Thyroid gland (tissue), 4 donors: ENCODE measurements at regions not wholly inside any gene's neighbourhood (a gene's known extent, or its start where the extent isn't known, plus 50 kb on each side); places are given as distances from the start of the nearest gene placed in this dataset.

Experiments used
- POLR2A ChIP-seq, 2 donors: fragments of 450-650 bp; IDR thresholded peaks; one replicate each; pipeline ENCODE4 v1.6.1; 2017; ENCODE audit warnings: antibody characterized with exemption in 2 of 2, mild to moderate bottlenecking in 2 of 2, moderate library complexity in 1 of 2
- TF ChIP-seq, protein P1 (sequence below), 6 experiments: fragments of 200-600 bp in 3 of 6; fragments of 450-650 bp in 3 of 6; sonication (generic) in 3 of 6; IDR thresholded peaks; one replicate each; pipeline ENCODE4 v1.5.1; 2016 to 2019; ENCODE audit warnings: antibody characterized with exemption in 6 of 6, mild to moderate bottlenecking in 2 of 6, inconsistent platforms in 1 of 6, moderate library complexity in 1 of 6

DNA sequence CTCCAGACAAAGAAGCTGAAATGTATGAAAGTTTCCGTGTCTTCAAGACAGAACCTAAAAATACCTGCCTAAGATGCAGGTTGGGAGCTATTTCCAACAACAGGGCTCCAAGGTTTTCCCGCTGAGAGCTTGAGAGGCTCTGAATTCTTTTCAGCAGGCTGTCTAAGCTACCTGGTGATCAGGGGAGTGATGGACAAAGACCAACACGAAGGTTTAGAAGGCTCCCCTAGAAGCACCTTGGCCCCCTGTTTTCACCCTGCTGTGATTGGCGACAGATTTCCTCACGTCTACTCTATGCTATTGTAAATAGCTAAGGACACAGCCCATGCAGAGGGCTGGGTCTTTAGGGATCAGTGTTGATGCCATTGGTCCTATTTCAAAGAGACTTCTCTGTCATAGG is 275.2 kb upstream of the SALL1 start:
- TF ChIP-seq, protein P1, sequence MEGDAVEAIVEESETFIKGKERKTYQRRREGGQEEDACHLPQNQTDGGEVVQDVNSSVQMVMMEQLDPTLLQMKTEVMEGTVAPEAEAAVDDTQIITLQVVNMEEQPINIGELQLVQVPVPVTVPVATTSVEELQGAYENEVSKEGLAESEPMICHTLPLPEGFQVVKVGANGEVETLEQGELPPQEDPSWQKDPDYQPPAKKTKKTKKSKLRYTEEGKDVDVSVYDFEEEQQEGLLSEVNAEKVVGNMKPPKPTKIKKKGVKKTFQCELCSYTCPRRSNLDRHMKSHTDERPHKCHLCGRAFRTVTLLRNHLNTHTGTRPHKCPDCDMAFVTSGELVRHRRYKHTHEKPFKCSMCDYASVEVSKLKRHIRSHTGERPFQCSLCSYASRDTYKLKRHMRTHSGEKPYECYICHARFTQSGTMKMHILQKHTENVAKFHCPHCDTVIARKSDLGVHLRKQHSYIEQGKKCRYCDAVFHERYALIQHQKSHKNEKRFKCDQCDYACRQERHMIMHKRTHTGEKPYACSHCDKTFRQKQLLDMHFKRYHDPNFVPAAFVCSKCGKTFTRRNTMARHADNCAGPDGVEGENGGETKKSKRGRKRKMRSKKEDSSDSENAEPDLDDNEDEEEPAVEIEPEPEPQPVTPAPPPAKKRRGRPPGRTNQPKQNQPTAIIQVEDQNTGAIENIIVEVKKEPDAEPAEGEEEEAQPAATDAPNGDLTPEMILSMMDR (IDR thresholded peaks at IDR 0.05), result no peak
- no peak for TF ChIP-seq POLR2A (IDR thresholded peaks at IDR 0.05)
